ENCODE measurements at regions not wholly inside any gene's neighbourhood (a gene's known extent, or its start where the extent isn't known, plus 50 kb on each side); places are given as distances from the start of the nearest gene placed in this dataset.

DNA sequence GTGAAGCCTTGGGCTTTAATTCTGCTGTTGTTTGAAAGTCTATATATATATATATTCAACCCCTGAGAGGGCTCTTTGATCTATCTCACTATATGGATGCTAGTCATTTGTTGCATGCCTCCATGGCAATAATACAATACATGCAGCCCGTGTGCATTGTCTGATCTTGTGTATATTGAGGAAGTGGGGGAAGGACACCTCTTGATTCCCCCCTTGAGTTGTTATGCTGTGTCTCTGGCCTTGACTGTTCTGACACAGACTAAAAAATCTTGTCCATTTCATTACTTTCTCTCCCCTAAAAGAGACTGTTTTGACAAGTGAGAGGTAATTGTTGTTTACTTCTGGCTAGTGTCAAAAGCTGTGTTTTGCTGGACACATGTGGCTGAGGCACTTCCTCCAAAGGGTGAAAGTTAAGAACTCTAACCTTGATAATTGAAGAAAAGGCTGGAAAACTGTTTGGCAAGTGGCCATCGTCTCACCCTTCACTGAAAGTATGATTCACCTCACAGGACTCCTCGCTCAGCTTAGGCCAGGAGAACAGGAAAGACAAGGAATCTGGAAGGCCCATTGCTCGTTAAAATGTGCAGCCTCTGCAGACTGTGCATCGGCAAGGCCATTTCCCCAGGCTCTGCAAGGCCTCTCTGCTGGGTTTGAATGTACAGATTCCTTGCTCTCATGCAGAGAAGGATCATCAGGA, 304.0 kb downstream of the PRELID2 start:
- TF ChIP-seq POLR2A (IDR thresholded peaks at IDR 0.05; ENCODE audit: low read depth, low read length): no peak
- no peak for TF ChIP-seq POLR2AphosphoS5 (IDR thresholded peaks at IDR 0.05; ENCODE audit: low read depth, low read length)
- TF ChIP-seq TAF1 (IDR thresholded peaks at IDR 0.05; ENCODE audit: borderline replicate concordance, low read depth, low read length): no peak
